T-helper 17 cell (primary cell): ENCODE measurements at regions not wholly inside any gene's neighbourhood (a gene's known extent, or its start where the extent isn't known, plus 50 kb on each side); places are given as distances from the start of the nearest gene placed in this dataset.

Experiments used
- ATAC-seq: fragments of 150-1000 bp; cut with Tn5 transposase; 2 replicates; pipeline ENCODE4 v1.10.0; 2021; ENCODE audit warnings: mild to moderate bottlenecking, moderate library complexity
- DNase-seq, 3 donors: peaks; one replicate each; pipeline versions ENCODE4 v3.0.0 to v3.0.0-alpha.2; 2020 to 2021
- H3K9me3 ChIP-seq: one replicate; pipeline ENCODE4 v1.7.0; 2013; ENCODE audit warnings: low read length, mild to moderate bottlenecking; ENCODE audit not compliant: control insufficient read depth, poor library complexity, severe bottlenecking
- H3K27ac Mint-ChIP-seq: one replicate; pipeline ENCODE4 v1.8.0; 2022; ENCODE audit warnings: mild to moderate bottlenecking, moderate library complexity, mixed read lengths
- H3K27me3 Mint-ChIP-seq: one replicate; pipeline ENCODE4 v1.8.0; 2022; ENCODE audit warnings: mixed read lengths
- H3K36me3 Mint-ChIP-seq: one replicate; pipeline ENCODE4 v1.8.0; 2022; ENCODE audit warnings: low read depth, mixed read lengths
- H3K4me1 Mint-ChIP-seq: one replicate; pipeline ENCODE4 v1.8.0; 2022; ENCODE audit warnings: mild to moderate bottlenecking, mixed read lengths
- H3K4me3 Mint-ChIP-seq: one replicate; pipeline ENCODE4 v1.8.0; 2022; ENCODE audit warnings: mild to moderate bottlenecking, moderate library complexity, mixed read lengths

DNA sequence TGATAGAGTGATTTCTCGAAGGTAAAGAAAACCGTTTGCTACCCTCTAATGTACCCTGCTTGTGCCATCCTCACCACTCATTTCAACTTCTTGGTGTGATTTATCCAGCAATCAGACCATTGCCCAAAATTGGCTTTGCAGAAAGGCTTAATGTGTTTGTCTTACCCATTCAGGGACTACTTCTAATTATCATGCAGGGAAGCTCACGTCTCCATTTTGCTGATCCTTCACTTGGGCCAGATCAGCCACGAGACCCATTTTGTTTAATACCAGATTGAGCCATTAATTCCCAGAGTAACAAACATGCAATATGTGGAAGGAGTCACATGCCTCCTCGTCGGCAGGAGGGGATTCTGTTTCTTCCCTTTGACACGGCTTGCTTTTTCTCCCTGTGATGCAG, 51.1 kb upstream of the CRY1 start:
- Mint-ChIP-seq H3K4me1 (no peaks in the 10 kb centered on the region), H3K36me3 (peaks cover 2% of the 10 kb centered on the region), H3K27me3 (no peaks in the 10 kb centered on the region), H3K27ac (no peak overlapping the region), H3K4me3 (no peak overlapping the region)
- H3K9me3 ChIP-seq = no peaks in the 10 kb centered on the region
- DNase-seq (no peak), ATAC-seq (no peak)

DNA sequence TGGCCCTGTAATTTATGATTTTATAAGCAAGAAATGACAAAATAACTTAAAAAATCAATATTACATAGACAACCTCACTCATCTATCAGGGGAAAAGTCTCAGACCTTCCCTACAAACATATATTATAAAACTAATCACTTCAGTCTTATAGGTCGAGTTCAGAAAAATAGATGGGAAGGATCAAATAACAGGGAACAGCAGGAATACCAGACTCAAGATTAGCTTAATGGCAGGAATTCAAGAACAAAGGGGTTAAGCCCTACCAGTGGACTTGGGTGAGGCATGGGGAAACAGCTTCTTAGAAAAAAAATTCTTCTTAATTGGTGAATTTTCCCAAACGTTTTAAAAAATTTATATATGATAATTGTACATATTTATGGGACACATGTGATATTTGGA, 51.6 kb upstream of the CRY1 start:
- H3K36me3 Mint-ChIP-seq = peaks cover 2% of the 10 kb centered on the region
- ATAC-seq (no peak), DNase-seq (no peak)
- no peaks in the 10 kb centered on the region for H3K4me1 Mint-ChIP-seq
- H3K9me3 ChIP-seq = no peaks in the 10 kb centered on the region
- no peaks in the 10 kb centered on the region for H3K27me3 Mint-ChIP-seq
- no peak overlapping the region for H3K27ac Mint-ChIP-seq
- no peak overlapping the region for H3K4me3 Mint-ChIP-seq

DNA sequence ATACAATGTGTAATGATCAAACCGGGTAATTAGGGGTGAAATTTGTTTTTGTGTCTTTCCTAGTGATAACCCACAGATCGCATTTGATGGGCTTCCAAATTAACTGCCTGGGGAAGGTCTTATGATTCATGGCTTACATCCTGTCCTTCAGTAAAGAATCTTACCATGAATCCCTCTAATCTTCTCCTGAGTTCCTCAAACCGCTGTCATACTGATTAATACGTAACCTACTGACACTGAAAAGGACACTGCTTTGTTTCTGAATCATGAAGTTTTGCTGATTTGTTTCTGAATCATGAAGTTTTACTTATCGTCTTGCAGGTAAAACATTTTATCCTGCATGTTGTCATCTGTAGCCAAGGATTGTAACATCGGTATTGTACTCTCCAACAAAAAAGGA, 52.0 kb upstream of the CRY1 start:
- H3K4me3 Mint-ChIP-seq = no peak overlapping the region
- no peak for ATAC-seq
- no peak overlapping the region for H3K27ac Mint-ChIP-seq
- no peaks in the 10 kb centered on the region for H3K9me3 ChIP-seq
- DNase-seq = no peak
- H3K4me1 Mint-ChIP-seq = no peaks in the 10 kb centered on the region
- H3K36me3 Mint-ChIP-seq = peaks cover 2% of the 10 kb centered on the region
- no peaks in the 10 kb centered on the region for H3K27me3 Mint-ChIP-seq

DNA sequence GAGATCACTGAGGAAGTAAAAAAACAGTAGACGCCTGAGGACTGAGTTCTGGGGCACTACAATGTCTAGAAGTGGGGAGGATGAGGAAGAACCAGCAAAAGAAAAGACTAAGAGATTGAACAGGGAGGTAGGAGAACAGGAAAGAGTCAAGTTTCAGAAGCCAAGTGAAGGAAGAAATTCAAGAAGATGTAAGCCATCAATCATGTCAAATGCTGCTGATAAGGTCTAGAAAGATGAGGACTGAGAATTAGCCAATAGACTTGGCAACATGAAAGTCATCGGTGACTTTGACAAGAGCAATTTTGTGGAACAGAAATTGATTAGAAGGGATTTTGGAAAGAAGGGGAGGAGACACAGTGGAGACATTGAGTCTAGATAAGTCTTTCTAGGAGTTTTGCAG, 54.8 kb upstream of the CRY1 start:
- no peak overlapping the region for H3K27ac Mint-ChIP-seq
- H3K36me3 Mint-ChIP-seq = peaks cover 2% of the 10 kb centered on the region
- no peaks in the 10 kb centered on the region for H3K27me3 Mint-ChIP-seq
- no peak for ATAC-seq
- no peaks in the 10 kb centered on the region for H3K9me3 ChIP-seq
- no peaks in the 10 kb centered on the region for H3K4me1 Mint-ChIP-seq
- DNase-seq = no peak
- H3K4me3 Mint-ChIP-seq = no peak overlapping the region

DNA sequence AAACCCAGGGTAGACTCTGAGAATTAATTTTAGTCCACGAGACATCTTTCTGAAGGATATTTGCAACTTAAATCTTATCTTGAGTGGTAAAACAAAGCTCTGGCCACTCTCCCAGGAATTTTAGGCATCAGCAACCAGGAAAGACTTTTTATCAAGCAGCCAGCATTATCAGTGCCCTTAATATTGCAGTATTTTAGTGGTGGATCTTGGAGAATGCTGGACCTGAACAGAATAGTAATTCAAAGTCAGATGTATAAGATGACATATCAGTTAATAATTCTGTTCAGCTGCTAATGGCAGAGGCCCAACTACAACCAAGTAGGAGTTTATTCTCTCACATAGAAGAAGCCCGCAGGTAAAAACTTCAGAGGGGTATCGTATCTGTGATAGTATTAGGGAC, 59.0 kb upstream of the CRY1 start:
- H3K27me3 Mint-ChIP-seq = peaks cover 18% of the 10 kb centered on the region
- H3K9me3 ChIP-seq = no peaks in the 10 kb centered on the region
- no peak overlapping the region for H3K27ac Mint-ChIP-seq
- no peak for ATAC-seq
- H3K36me3 Mint-ChIP-seq = peaks cover 5% of the 10 kb centered on the region
- H3K4me3 Mint-ChIP-seq = no peak overlapping the region
- H3K4me1 Mint-ChIP-seq = no peaks in the 10 kb centered on the region
- DNase-seq = no peak

DNA sequence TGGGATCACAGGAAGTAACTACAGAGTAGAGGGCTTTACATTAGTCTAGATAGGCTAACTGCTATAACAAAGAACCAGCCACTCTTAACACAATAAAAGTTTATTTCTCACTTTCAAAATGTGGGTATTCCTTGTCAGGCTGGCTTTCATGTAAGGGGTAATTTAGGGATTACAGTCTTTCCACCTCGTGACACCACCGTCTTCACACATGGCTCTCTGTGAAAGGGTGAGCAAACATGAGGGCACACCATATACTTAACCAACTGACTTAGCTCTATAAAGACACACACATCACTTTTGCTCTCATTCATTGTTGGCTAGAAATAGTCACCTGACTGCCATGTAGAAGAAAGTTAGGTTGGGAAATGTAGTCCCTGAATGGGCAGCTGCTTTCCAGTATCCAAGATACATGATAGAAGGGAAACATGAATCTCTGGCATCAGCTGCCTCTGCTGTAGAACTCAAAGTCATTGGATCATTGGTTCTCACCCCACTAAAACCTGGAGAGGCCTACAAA, 66.1 kb upstream of the CRY1 start:
- DNase-seq = no peak
- Mint-ChIP-seq H3K27me3 (peaks cover 76% of the 10 kb centered on the region), H3K4me3 (no peak overlapping the region), H3K27ac (no peak overlapping the region), H3K4me1 (no peaks in the 10 kb centered on the region), H3K36me3 (peaks cover 5% of the 10 kb centered on the region)
- H3K9me3 ChIP-seq = no peaks in the 10 kb centered on the region
- no peak for ATAC-seq

DNA sequence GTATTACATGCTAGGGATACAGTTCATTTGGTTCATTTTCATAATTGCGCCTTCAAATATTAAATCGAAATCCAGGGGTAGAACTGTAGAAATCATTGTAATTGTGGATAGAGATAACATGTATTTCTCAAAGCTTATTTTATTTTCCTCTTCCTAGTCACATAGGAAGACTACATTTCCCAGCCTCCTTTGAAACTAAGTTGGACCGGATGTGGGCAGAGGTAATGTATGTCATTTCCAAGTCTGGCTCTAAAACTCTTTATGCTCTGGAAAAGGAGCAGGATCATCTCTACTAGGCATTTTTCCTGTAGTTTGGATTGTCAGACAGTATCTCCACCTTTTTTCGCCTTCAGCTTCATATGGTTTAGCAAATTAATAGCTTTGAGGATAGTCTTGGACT, 70.1 kb upstream of the CRY1 start:
- Mint-ChIP-seq H3K27me3 (peaks cover 48% of the 10 kb centered on the region), H3K4me3 (no peak overlapping the region), H3K27ac (no peak overlapping the region), H3K4me1 (no peaks in the 10 kb centered on the region), H3K36me3 (peaks cover 2% of the 10 kb centered on the region)
- no peaks in the 10 kb centered on the region for H3K9me3 ChIP-seq
- no peak for DNase-seq
- ATAC-seq = no peak

DNA sequence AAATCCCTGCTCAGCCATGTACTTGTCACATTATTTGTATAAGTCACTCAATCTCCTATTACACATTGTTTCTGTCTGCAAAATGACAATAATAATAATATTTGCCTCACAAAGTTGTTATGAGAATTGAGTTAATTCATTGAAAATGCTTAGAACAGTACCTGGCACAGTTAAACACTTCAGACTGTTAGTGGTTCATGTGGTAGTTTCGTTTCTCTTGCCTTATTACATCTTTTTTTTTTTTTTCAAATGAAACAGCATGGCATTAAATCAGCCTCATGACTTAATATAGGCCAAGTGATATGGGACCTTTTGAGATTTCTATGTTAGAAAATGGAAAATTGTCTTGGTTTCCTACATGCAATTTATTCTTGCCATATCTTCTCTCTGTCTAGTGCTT, 71.0 kb upstream of the CRY1 start:
- Mint-ChIP-seq H3K36me3 (peaks cover 2% of the 10 kb centered on the region), H3K4me3 (no peak overlapping the region)
- no peak for ATAC-seq

DNA sequence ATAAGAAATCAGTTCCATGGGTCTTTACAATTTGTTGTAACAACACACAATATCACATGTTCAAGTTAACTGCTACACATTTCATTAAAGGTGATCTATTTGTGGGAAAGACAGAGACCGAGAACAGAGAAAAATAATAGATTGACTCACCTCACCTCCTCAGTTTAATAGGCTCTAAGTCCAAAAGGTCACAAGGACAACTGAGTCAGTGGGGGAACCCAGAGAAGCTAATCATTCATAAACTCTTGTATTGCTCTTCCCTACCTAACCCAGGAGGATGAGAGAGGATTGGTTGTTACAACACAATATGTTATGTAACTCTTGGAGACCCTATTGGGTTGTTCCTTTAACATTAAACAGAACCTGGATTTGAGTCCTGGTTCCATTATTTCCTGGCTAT, 72.2 kb upstream of the CRY1 start:
- DNase-seq = no peak
- H3K9me3 ChIP-seq = no peaks in the 10 kb centered on the region
- Mint-ChIP-seq H3K27me3 (peaks cover 43% of the 10 kb centered on the region), H3K27ac (no peak overlapping the region), H3K4me3 (no peak overlapping the region), H3K4me1 (no peaks in the 10 kb centered on the region), H3K36me3 (peaks cover 2% of the 10 kb centered on the region)
- ATAC-seq = no peak

More for the DNA sequence above, 71.0 kb upstream of the CRY1 start:
- H3K27ac Mint-ChIP-seq = no peak overlapping the region
- no peaks in the 10 kb centered on the region for H3K9me3 ChIP-seq
- peaks cover 42% of the 10 kb centered on the region for H3K27me3 Mint-ChIP-seq
- no peaks in the 10 kb centered on the region for H3K4me1 Mint-ChIP-seq
- DNase-seq = no peak

DNA sequence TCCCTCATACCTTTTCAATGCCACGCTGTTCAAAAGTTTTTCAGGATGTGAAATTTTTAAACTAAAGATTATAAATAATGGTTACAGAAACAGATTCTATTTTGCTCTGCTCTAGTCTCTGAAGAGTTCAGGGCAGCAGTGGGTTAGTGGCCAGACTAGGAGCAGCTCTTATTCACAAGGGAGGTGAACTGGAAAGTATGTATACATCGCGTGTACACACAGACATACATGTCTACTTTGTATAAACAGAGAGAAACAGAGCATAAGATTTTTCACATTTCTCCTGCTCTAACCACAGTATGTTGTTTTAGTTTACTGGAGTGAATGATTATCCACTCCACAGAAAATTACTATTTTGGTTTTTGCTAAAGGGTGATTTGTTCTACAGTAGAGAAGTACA, 74.4 kb upstream of the CRY1 start:
- H3K9me3 ChIP-seq = no peaks in the 10 kb centered on the region
- Mint-ChIP-seq H3K27me3 (peaks cover 30% of the 10 kb centered on the region), H3K4me3 (no peak overlapping the region), H3K27ac (no peak overlapping the region), H3K36me3 (no peaks in the 10 kb centered on the region), H3K4me1 (no peaks in the 10 kb centered on the region)
- ATAC-seq (no peak), DNase-seq (no peak)

DNA sequence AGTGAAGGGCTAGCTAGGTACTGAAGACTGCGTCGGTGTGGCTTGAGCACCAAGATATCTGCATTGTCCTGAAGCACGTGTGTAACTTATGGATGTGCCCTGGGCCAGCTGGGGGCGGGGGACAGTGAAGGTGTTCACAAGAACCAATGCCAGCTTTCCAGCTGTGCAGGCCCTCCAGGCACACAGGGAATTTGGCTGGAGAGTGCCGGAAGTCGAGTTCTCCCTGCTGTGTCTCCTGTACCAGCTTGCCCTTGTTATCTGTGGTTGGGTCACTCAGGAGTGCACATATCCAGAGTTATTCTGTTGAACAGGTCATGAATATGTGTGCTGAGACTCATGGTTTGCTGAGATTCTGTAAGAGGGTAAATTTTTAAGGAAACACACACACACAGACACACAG, 75.9 kb upstream of the CRY1 start:
- Mint-ChIP-seq H3K27me3 (peaks cover 28% of the 10 kb centered on the region), H3K4me3 (no peak overlapping the region), H3K27ac (no peak overlapping the region), H3K36me3 (peaks cover 2% of the 10 kb centered on the region), H3K4me1 (no peaks in the 10 kb centered on the region)
- DNase-seq (no peak), ATAC-seq (no peak)
- no peaks in the 10 kb centered on the region for H3K9me3 ChIP-seq

DNA sequence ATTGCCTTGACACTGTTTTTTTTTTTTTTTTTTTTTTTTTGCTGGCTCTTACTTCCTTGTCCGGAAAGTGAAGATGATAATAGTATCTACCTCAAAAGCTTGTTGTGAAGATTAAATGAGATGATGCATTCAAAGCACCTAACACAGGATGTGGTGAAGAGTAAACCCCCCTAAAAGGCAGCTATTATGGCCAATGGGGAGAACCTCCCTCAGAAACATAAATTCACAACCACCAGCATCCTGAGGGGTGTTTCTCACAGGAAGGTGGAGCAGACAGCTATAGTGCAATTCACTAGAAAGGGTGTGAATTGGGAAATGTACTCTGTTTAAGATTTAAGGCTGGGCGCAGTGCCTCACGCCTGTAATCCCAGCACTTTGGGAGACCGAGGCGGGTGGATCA, 85.4 kb upstream of the CRY1 start:
- no peaks in the 10 kb centered on the region for H3K9me3 ChIP-seq
- ATAC-seq (no peak), DNase-seq (no peak)
- Mint-ChIP-seq H3K36me3 (no peaks in the 10 kb centered on the region), H3K27ac (no peak overlapping the region), H3K4me3 (no peak overlapping the region), H3K27me3 (peaks cover 38% of the 10 kb centered on the region), H3K4me1 (no peaks in the 10 kb centered on the region)

DNA sequence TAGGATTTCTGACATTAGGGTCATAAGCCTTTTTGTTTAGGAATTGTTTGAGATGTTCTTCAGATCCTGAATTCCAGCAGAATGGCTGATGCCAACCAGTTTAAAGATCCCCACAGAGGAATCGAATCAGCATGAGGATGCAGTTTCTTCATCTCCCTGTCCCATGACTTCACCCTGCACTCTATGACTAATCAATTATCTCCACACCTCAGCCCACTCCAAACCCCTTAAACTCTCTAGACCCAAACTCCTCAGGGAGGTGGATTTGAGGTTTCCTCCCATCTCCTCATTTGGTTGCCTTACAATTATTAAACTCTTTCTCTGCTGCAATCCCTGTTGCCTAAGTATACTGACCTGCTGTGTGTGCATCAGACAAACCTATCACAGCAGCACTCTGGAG, 86.5 kb upstream of the CRY1 start:
- no peak overlapping the region for H3K27ac Mint-ChIP-seq

DNA sequence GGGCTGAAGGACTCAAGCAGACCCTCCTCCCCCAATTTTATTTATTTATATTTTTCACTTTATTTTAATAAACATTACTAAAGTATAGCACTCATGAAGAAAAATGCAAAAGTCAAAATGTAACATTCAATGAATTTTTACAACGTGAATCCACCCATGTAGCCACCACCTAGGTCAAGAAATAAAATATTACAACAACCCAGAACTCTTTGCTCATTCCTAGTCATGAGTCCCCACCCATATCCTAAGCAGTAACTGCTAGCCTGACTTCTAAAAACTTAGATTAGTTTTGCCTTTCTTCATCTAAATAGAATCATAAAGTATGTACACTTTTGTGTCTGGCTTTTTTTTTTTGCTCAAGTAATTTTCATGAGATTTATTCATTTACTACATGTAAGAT, 86.9 kb upstream of the CRY1 start:
- no peaks in the 10 kb centered on the region for H3K36me3 Mint-ChIP-seq
- no peaks in the 10 kb centered on the region for H3K9me3 ChIP-seq
- peaks cover 36% of the 10 kb centered on the region for H3K27me3 Mint-ChIP-seq
- DNase-seq = no peak
- no peak for ATAC-seq
- no peak overlapping the region for H3K4me3 Mint-ChIP-seq
- no peak overlapping the region for H3K27ac Mint-ChIP-seq
- H3K4me1 Mint-ChIP-seq = no peaks in the 10 kb centered on the region

More for the DNA sequence above, 86.5 kb upstream of the CRY1 start:
- no peak for DNase-seq
- no peaks in the 10 kb centered on the region for H3K4me1 Mint-ChIP-seq
- no peak overlapping the region for H3K4me3 Mint-ChIP-seq
- peaks cover 38% of the 10 kb centered on the region for H3K27me3 Mint-ChIP-seq
- no peaks in the 10 kb centered on the region for H3K9me3 ChIP-seq
- H3K36me3 Mint-ChIP-seq = no peaks in the 10 kb centered on the region
- ATAC-seq = no peak
